C4-2B (cell line): ENCODE measurements at regions not wholly inside any gene's neighbourhood (a gene's known extent, or its start where the extent isn't known, plus 50 kb on each side); places are given as distances from the start of the nearest gene placed in this dataset.
"Not testable (repeated sequence)": the region's sequence is repeated elsewhere in the genome, so short reads cannot be mapped to it uniquely, and the experiment has no call there.

Experiments used
- H3K27ac ChIP-seq: fragments of 450-650 bp; 2 replicates; pipeline ENCODE4 v1.5.1; 2017
- CTCF ChIP-seq: fragments of 450-650 bp; conservative IDR thresholded peaks from 2 replicates; pipeline ENCODE4 v1.5.1; 2017; ENCODE audit warnings: mild to moderate bottlenecking
- ZFX ChIP-seq: fragments of 450-650 bp; IDR thresholded peaks from 2 replicates; pipeline ENCODE4 v1.6.1; 2017

GRCh38 chr6:141199074-141199473 is 933.7 kb upstream of the GJE1 start:
- H3K27ac ChIP-seq: no peak overlapping the region
- TF ChIP-seq CTCF (no peak), ZFX (no peak)

DNA sequence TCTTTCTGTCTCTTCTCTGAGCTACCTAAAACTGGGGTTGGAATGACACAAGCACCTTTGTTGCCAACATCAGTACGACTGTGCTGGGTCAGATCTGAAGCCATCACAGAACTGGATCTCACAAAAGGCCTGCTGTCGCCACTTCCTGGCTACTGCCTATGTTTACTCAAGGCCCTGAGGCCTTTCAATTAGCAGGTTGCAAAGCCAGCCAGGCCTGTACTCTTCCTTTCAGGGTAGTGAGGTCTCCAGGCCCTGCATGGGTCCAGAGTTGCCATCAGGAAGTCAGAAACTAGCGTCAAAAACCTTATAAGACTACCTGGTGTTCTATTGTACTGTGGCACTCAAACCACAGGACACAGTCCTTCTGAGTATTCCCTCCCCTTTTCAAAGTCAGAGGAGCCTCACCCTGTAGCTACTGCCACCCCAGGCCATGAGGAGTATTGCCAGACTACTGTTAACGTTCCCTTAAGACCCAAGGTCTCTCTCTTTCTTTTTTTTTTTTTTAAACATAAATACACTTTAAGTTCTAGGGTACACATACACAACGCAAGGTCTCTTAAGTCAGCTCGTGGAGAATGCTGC is 937.4 kb upstream of the GJE1 start:
- TF ChIP-seq CTCF (peak; percentile 36), ZFX (no peak)
- no peak overlapping the region for H3K27ac ChIP-seq

DNA sequence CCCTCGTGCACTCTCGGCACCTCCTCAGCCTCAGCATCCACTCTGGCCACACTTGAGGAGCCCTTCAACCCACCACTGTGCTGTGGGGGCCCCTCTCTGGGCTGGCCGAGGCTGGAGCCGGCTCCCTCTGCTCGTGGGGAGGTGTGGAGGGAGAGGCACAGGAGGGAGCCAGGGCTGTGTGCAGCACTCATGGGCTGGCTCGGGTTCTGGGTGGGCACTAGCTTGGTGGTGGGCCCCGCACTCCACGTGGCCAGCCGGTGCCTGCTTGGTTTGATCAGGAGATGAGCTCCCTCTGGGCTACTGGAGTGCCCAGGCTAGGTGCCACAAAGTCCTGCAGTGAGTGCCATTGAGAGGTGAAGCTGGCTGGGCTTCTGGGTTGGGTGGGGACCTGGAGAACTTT is 949.4 kb upstream of the GJE1 start:
- H3K27ac ChIP-seq: no peak overlapping the region
- TF ChIP-seq CTCF (no peak), ZFX (no peak)

DNA sequence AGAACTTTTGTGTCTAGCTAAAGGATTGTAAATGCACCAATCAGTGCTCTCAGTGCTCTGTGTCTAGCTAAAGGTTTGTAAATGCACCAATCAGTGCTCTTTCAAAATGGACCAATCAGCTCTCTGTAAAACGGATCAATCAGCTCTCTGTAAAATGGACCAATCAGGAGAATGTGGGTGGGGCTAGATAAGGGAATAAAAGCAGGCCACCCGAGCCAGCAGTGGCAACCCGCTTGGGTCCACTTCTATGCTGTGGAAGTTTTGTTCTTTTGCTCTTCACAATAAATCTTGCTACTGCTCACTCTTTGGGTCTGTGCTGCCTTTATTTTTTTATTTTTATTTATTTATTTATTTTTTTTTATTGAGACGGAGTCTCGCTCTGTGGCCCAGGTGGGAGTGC is 957.3 kb upstream of the GJE1 start:
- not testable (repeated sequence) for H3K27ac ChIP-seq

DNA sequence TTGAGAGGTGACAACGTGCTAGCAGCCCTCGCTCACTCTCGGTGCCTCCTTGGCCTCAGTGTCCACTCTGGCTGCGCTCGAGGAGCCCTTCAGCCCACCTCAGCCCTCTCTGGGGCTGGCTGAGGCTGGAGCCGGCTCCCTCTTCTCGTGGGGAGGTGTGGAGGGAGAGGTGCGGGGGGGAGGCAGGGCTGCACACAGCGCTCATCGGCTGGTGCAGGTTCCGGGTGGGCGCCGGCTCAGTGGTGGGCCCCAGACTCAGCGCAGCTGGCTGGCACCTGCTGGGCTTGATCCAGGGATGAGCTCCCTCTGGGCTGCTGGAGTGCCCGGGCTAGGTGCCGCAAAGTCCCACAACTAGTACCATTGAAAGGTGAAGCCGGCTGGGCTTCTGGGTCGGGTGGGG is 957.8 kb upstream of the GJE1 start:
- no peak for TF ChIP-seq ZFX
- no peak for TF ChIP-seq CTCF
- H3K27ac ChIP-seq: no peak overlapping the region

- no peak overlapping the region for H3K27ac ChIP-seq
- TF ChIP-seq CTCF: no peak
- TF ChIP-seq ZFX: no peak
These were observed 959.2 kb upstream of the GJE1 start for GRCh38 chr6:141173529-141173928.

GRCh38 chr6:141169419-141169818 is 963.3 kb upstream of the GJE1 start:
- no peak for TF ChIP-seq ZFX
- no peak for TF ChIP-seq CTCF

GRCh38 chr6:141167945-141168344 is 964.8 kb upstream of the GJE1 start:
- TF ChIP-seq CTCF (no peak), ZFX (no peak)
- H3K27ac ChIP-seq: no peak overlapping the region

More at GRCh38 chr6:141169419-141169818, 963.3 kb upstream of the GJE1 start:
- no peak overlapping the region for H3K27ac ChIP-seq
